H9 (cell line): ENCODE measurements at regions not wholly inside any gene's neighbourhood (a gene's known extent, or its start where the extent isn't known, plus 50 kb on each side); places are given as distances from the start of the nearest gene placed in this dataset.

Experiments used
- DNase-seq: peaks from one replicate; pipeline ENCODE4 v3.0.0-alpha.2; 2017
- H2AFZ ChIP-seq: one replicate; pipeline ENCODE4 v1.6.1; 2013; ENCODE audit warnings: mild to moderate bottlenecking, low read length, control low read depth, moderate library complexity
- H2AK5ac ChIP-seq: 2 replicates; pipeline ENCODE4 v1.6.1; 2013; ENCODE audit warnings: low read length, control low read depth, mixed read lengths; ENCODE audit not compliant: insufficient read length
- H2BK120ac ChIP-seq: one replicate; pipeline ENCODE4 v1.6.1; 2013; ENCODE audit warnings: low read depth, mild to moderate bottlenecking, low read length, control low read depth, inconsistent platforms; ENCODE audit not compliant: poor library complexity, severe bottlenecking
- H2BK12ac ChIP-seq: 2 replicates; pipeline ENCODE4 v1.6.1; 2013; ENCODE audit warnings: low read length, control low read depth, mixed read lengths, low read depth; ENCODE audit not compliant: insufficient read length
- H2BK15ac ChIP-seq: 2 replicates; pipeline ENCODE4 v1.6.1; 2013; ENCODE audit warnings: low read depth, low read length, control low read depth
- H2BK20ac ChIP-seq: one replicate; pipeline ENCODE4 v1.6.1; 2013; ENCODE audit warnings: low read depth, mild to moderate bottlenecking, low read length, control low read depth, inconsistent platforms; ENCODE audit not compliant: poor library complexity, severe bottlenecking
- H2BK5ac ChIP-seq: 2 replicates; pipeline ENCODE4 v1.6.1; 2013; ENCODE audit warnings: low read length, control low read depth, mixed read lengths; ENCODE audit not compliant: insufficient read length
- H3K14ac ChIP-seq: 2 replicates; pipeline ENCODE4 v1.6.1; 2013; ENCODE audit warnings: low read length, control low read depth; ENCODE audit not compliant: insufficient read depth
- H3K18ac ChIP-seq: 2 replicates; pipeline ENCODE4 v1.6.1; 2013; ENCODE audit warnings: low read depth, mild to moderate bottlenecking, mixed read lengths, low read length, control low read depth; ENCODE audit not compliant: insufficient read length
- H3K23ac ChIP-seq: 2 replicates; pipeline ENCODE4 v1.6.1; 2013; ENCODE audit warnings: low read length, control low read depth, mixed read lengths, low read depth; ENCODE audit not compliant: insufficient read length
- H3K23me2 ChIP-seq: 2 replicates; pipeline ENCODE4 v1.6.1; 2013; ENCODE audit warnings: low read depth, mild to moderate bottlenecking, mixed read lengths, low read length, control low read depth; ENCODE audit not compliant: insufficient read length, poor library complexity, severe bottlenecking
- H3K27ac ChIP-seq: 2 replicates; pipeline ENCODE4 v1.5.1; 2013; ENCODE audit warnings: low read length, control low read depth, mixed read lengths, low read depth; ENCODE audit not compliant: insufficient read length
- H3K27me3 ChIP-seq: 2 replicates; pipeline ENCODE4 v1.6.1; 2013; ENCODE audit warnings: low read length, control low read depth, inconsistent platforms; ENCODE audit not compliant: insufficient read depth
- H3K4ac ChIP-seq: 2 replicates; pipeline ENCODE4 v1.6.1; 2013; ENCODE audit warnings: low read depth, mild to moderate bottlenecking, control low read depth, inconsistent platforms, low read length, moderate library complexity
- H3K4me1 ChIP-seq: 2 replicates; pipeline ENCODE4 v1.6.1; 2013; ENCODE audit warnings: low read length, control low read depth, inconsistent platforms; ENCODE audit not compliant: insufficient read depth
- H3K4me2 ChIP-seq: 2 replicates; pipeline ENCODE4 v1.6.1; 2013; ENCODE audit warnings: low read length, control low read depth, mixed read lengths; ENCODE audit not compliant: insufficient read length, insufficient read depth
- H3K56ac ChIP-seq: 2 replicates; pipeline ENCODE4 v1.6.1; 2013; ENCODE audit warnings: low read depth, mild to moderate bottlenecking, mixed read lengths, low read length, control low read depth; ENCODE audit not compliant: insufficient read length
- H3K79me1 ChIP-seq: 2 replicates; pipeline ENCODE4 v1.6.1; 2013; ENCODE audit warnings: low read depth, mild to moderate bottlenecking, moderate library complexity, low read length, control low read depth, inconsistent platforms; ENCODE audit not compliant: insufficient read depth, poor library complexity, severe bottlenecking
- H3K79me2 ChIP-seq: 2 replicates; pipeline ENCODE4 v1.6.1; 2013; ENCODE audit warnings: low read length, control low read depth, inconsistent platforms; ENCODE audit not compliant: insufficient read depth
- H3K9ac ChIP-seq: 2 replicates; pipeline ENCODE4 v1.6.1; 2013; ENCODE audit warnings: low read length, control low read depth, mixed read lengths; ENCODE audit not compliant: insufficient read length; ENCODE audit errors: extremely low read depth
- H3K9me3 ChIP-seq: one replicate; pipeline ENCODE4 v1.6.1; 2013; ENCODE audit warnings: low read depth, low read length, inconsistent platforms; ENCODE audit not compliant: control insufficient read depth
- H3T11ph ChIP-seq: one replicate; pipeline ENCODE4 v1.6.1; 2013; ENCODE audit warnings: mild to moderate bottlenecking, low read length, control low read depth, inconsistent platforms
- H4K20me1 ChIP-seq: one replicate; pipeline ENCODE4 v1.6.1; 2013; ENCODE audit not compliant: control insufficient read depth, insufficient read length, insufficient read depth
- H4K5ac ChIP-seq: 2 replicates; pipeline ENCODE4 v1.6.1; 2013; ENCODE audit warnings: low read depth, mild to moderate bottlenecking, mixed read lengths, low read length, control low read depth; ENCODE audit not compliant: insufficient read length
- H4K8ac ChIP-seq: replicated peaks from 2 replicates; pipeline ENCODE4 v1.6.1; 2013; ENCODE audit warnings: low read length, control low read depth, mixed read lengths, low read depth; ENCODE audit not compliant: insufficient read length
- H4K91ac ChIP-seq: 2 replicates; pipeline ENCODE4 v1.6.1; 2013; ENCODE audit warnings: low read depth, mild to moderate bottlenecking, moderate library complexity, mixed read lengths, low read length, control low read depth; ENCODE audit not compliant: insufficient read length
- H3K27ac Mint-ChIP-seq, 3 experiments: 2 replicates in 2 of 3; 3 replicates in 1 of 3; pipeline ENCODE4 v1.8.0; 2020 to 2021; ENCODE audit warnings: mixed read lengths in 3 of 3, mild to moderate bottlenecking in 1 of 3, moderate library complexity in 1 of 3
- H3K27me3 Mint-ChIP-seq: 2 replicates; pipeline ENCODE4 v1.8.0; 2021; ENCODE audit warnings: low read depth, mild to moderate bottlenecking, moderate library complexity, mixed read lengths
- H3K36me3 Mint-ChIP-seq, 3 experiments: 2 replicates in 2 of 3; 3 replicates in 1 of 3; pipeline ENCODE4 v1.8.0; 2020 to 2021; ENCODE audit warnings: low read depth in 3 of 3, mixed read lengths in 3 of 3; ENCODE audit not compliant: insufficient read depth in 1 of 3
- H3K4me1 Mint-ChIP-seq, 2 experiments: 2 replicates each; pipeline ENCODE4 v1.8.0; 2020; ENCODE audit warnings: mixed read lengths in 2 of 2
- H3K4me3 Mint-ChIP-seq, 2 experiments: 2 replicates in 1 of 2; 3 replicates in 1 of 2; pipeline ENCODE4 v1.8.0; 2020 to 2021; ENCODE audit warnings: mild to moderate bottlenecking in 2 of 2, mixed read lengths in 2 of 2, moderate library complexity in 1 of 2
- H3K9me3 Mint-ChIP-seq, 2 experiments: 2 replicates in 1 of 2; 3 replicates in 1 of 2; pipeline ENCODE4 v1.8.0; 2020; ENCODE audit warnings: mild to moderate bottlenecking in 2 of 2, mixed read lengths in 2 of 2, moderate library complexity in 1 of 2
- WGBS: extraction: QIAGEN DNeasy Blood & Tissue Kit; methylation state at CpG from one replicate; pipeline ENCODE4 v1.1.7; 2013; ENCODE audit warnings: missing lambda C conversion rate, low lambda C conversion rate, mixed read lengths; ENCODE audit not compliant: insufficient read length; ENCODE audit errors: extremely low coverage; 5-methylcytosine and 5-hydroxymethylcytosine counted together
- TF ChIP-seq, protein P1 (sequence below): fragments of 200-600 bp; sonication (generic); conservative IDR thresholded peaks from 3 replicates; pipeline ENCODE4 v1.8.0; 2021; ENCODE audit warnings: antibody characterized with exemption, mild to moderate bottlenecking

DNA sequence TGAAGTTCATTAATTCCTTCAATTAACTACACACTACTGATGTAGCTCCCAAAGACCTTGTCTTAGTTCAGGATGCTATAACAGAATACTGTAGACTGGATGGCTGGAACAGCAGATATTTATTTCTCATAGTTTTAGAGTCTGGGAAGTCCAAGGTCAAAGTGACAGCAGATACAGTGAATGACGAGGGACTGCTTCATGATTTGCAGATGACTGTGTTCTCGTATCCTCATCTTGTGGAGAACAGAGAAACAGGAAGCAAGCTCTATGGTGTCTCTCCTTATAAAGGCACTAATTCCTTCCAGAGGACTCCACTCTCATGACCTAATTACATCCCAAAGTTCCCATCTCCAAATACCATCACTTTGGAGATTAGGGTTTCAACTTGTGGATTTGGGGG lies 65.6 kb upstream of the MAP1B start:
- no peak overlapping the region for H4K8ac ChIP-seq
- no peaks in the 10 kb centered on the region for H4K20me1 ChIP-seq
- no peak overlapping the region for H2AK5ac ChIP-seq
- H2BK120ac ChIP-seq = no peak overlapping the region
- peaks cover 25 to 28% of the 10 kb centered on the region in 2 experiments for H3K4me1 Mint-ChIP-seq
- no CpG with 5 or more reads among the region's 2 CpGs for whole genome bisulfite sequencing
- no peak for DNase-seq
- no peak overlapping the region for H2BK20ac ChIP-seq
- H3K4me2 ChIP-seq = no peak overlapping the region
- no peak overlapping the region for H3K14ac ChIP-seq
- TF ChIP-seq, protein P1, sequence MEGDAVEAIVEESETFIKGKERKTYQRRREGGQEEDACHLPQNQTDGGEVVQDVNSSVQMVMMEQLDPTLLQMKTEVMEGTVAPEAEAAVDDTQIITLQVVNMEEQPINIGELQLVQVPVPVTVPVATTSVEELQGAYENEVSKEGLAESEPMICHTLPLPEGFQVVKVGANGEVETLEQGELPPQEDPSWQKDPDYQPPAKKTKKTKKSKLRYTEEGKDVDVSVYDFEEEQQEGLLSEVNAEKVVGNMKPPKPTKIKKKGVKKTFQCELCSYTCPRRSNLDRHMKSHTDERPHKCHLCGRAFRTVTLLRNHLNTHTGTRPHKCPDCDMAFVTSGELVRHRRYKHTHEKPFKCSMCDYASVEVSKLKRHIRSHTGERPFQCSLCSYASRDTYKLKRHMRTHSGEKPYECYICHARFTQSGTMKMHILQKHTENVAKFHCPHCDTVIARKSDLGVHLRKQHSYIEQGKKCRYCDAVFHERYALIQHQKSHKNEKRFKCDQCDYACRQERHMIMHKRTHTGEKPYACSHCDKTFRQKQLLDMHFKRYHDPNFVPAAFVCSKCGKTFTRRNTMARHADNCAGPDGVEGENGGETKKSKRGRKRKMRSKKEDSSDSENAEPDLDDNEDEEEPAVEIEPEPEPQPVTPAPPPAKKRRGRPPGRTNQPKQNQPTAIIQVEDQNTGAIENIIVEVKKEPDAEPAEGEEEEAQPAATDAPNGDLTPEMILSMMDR = no peak
- no peak overlapping the region for H2AFZ ChIP-seq
- H3K23ac ChIP-seq = no peak overlapping the region
- H3K23me2 ChIP-seq = no peaks in the 10 kb centered on the region
- H2BK5ac ChIP-seq = no peak overlapping the region
- no peak overlapping the region for H3T11ph ChIP-seq
- no peak overlapping the region for H2BK15ac ChIP-seq
- no peak overlapping the region for H3K18ac ChIP-seq
- no peaks in the 10 kb centered on the region for H3K9me3 Mint-ChIP-seq
- H4K91ac ChIP-seq = no peak overlapping the region
- no peak overlapping the region for H2BK12ac ChIP-seq
- H3K79me1 ChIP-seq = no peaks in the 10 kb centered on the region
- no peak overlapping the region for H3K4ac ChIP-seq
- H3K9ac ChIP-seq = no peak overlapping the region
- no peak overlapping the region for H3K56ac ChIP-seq
- no peak overlapping the region for H4K5ac ChIP-seq
- no peaks in the 10 kb centered on the region for H3K27me3 ChIP-seq
- peaks cover 2% of the 10 kb centered on the region; the same call in 1 of the 2 replicates for H3K4me1 ChIP-seq
- H3K36me3 Mint-ChIP-seq = no peaks in the 10 kb centered on the region
- H3K27me3 Mint-ChIP-seq = no peaks in the 10 kb centered on the region; the same call in 1 of the 2 replicates
- no peak overlapping the region for H3K27ac Mint-ChIP-seq
- H3K9me3 ChIP-seq = no peaks in the 10 kb centered on the region
- H3K27ac ChIP-seq = no peak overlapping the region
- H3K79me2 ChIP-seq = no peaks in the 10 kb centered on the region
- H3K4me3 Mint-ChIP-seq = no peak overlapping the region
